Neural cell (in vitro differentiated cells): ENCODE measurements at regions not wholly inside any gene's neighbourhood (a gene's known extent, or its start where the extent isn't known, plus 50 kb on each side); places are given as distances from the start of the nearest gene placed in this dataset.

Experiments used
- H2AFZ ChIP-seq: fragments of 200-600, 300-800 bp; sonication (generic), shearing (Covaris generic); 2 replicates; pipeline ENCODE4 v1.6.0; 2014; ENCODE audit warnings: low read depth, mild to moderate bottlenecking, antibody characterized with exemption, low read length, moderate library complexity
- H3F3A ChIP-seq: fragments of 200-600 bp; shearing (Covaris generic); 2 replicates; pipeline ENCODE4 v1.6.1; 2016; ENCODE audit warnings: mild to moderate bottlenecking, moderate library complexity, mixed read lengths, antibody characterized with exemption, low read length; ENCODE audit not compliant: insufficient read depth, poor library complexity, severe bottlenecking
- H3K27ac ChIP-seq: fragments of 200-600, 300-800 bp; sonication (generic), shearing (Covaris generic); 2 replicates; pipeline ENCODE4 v1.5.1; 2014; ENCODE audit warnings: mild to moderate bottlenecking, low read length, moderate library complexity
- H3K27me3 ChIP-seq: fragments of 300-800, 200-600 bp; sonication (generic), shearing (Covaris generic); 2 replicates; pipeline ENCODE4 v1.6.0; 2014; ENCODE audit warnings: mild to moderate bottlenecking, low read depth, low read length, moderate library complexity; ENCODE audit not compliant: insufficient read depth
- H3K36me3 ChIP-seq: fragments of 300-800, 200-600 bp; sonication (generic), shearing (Covaris generic); 2 replicates; pipeline ENCODE4 v1.5.1; 2014; ENCODE audit warnings: mild to moderate bottlenecking, antibody characterized with exemption, low read length, moderate library complexity; ENCODE audit not compliant: insufficient read depth
- H3K4me2 ChIP-seq: fragments of 300-800, 200-600 bp; sonication (generic), shearing (Covaris generic); 2 replicates; pipeline ENCODE4 v1.6.0; 2014; ENCODE audit warnings: mild to moderate bottlenecking, low read length
- H3K4me3 ChIP-seq: fragments of 300-800, 200-600 bp; sonication (generic), shearing (Covaris generic); 2 replicates; pipeline ENCODE4 v1.5.1; 2014; ENCODE audit warnings: mild to moderate bottlenecking, low read length, moderate library complexity
- H3K79me2 ChIP-seq: fragments of 200-600 bp; shearing (Covaris generic); replicated peaks from 2 replicates; pipeline ENCODE4 v1.6.0; 2014; ENCODE audit warnings: mild to moderate bottlenecking, low read length, moderate library complexity; ENCODE audit not compliant: insufficient read depth
- H3K9ac ChIP-seq: fragments of 300-800, 200-600 bp; sonication (generic), shearing (Covaris generic); 2 replicates; pipeline ENCODE4 v1.6.1; 2016; ENCODE audit warnings: mild to moderate bottlenecking, low read length, mixed read lengths
- H3K9me2 ChIP-seq: fragments of 200-600 bp; shearing (Covaris generic); 2 replicates; pipeline ENCODE4 v1.6.1; 2016; ENCODE audit warnings: mild to moderate bottlenecking, low read length, mixed read lengths; ENCODE audit not compliant: insufficient read depth
- H3K9me3 ChIP-seq: fragments of 200-600, 300-800 bp; sonication (generic), shearing (Covaris generic); 2 replicates; pipeline ENCODE4 v1.6.1; 2016; ENCODE audit warnings: mild to moderate bottlenecking, mixed run types, low read length, moderate library complexity, mixed read lengths
- H4K20me1 ChIP-seq: fragments of 200-600 bp; shearing (Covaris generic); 2 replicates; pipeline ENCODE4 v1.6.1; 2016; ENCODE audit warnings: mild to moderate bottlenecking, mixed run types; ENCODE audit not compliant: insufficient read depth
- EP300 ChIP-seq: fragments of 450-650 bp; conservative IDR thresholded peaks from 2 replicates; pipeline ENCODE4 v1.6.1; 2014; ENCODE audit warnings: antibody characterized with exemption, mild to moderate bottlenecking, moderate library complexity; ENCODE audit not compliant: poor library complexity, severe bottlenecking
- EZH2 ChIP-seq: fragments of 200-600, 300-800 bp; shearing (Covaris generic), sonication (generic); IDR thresholded peaks from 2 replicates; pipeline ENCODE4 v1.6.1; 2014; ENCODE audit warnings: antibody characterized with exemption, low read length, borderline replicate concordance, mild to moderate bottlenecking; ENCODE audit not compliant: insufficient read depth, poor library complexity, severe bottlenecking
- MXI1 ChIP-seq: fragments of 450-650 bp; conservative IDR thresholded peaks from 2 replicates; pipeline ENCODE4 v1.6.1; 2014; ENCODE audit warnings: antibody characterized with exemption, mild to moderate bottlenecking; ENCODE audit not compliant: poor library complexity, severe bottlenecking
- POLR2AphosphoS5 ChIP-seq: IDR thresholded peaks from 2 replicates; pipeline ENCODE4 v1.6.1; 2012
- RAD21 ChIP-seq: fragments of 450-650 bp; conservative IDR thresholded peaks from 2 replicates; pipeline ENCODE4 v1.6.1; 2014; ENCODE audit warnings: antibody characterized with exemption, mild to moderate bottlenecking, moderate library complexity
- REST ChIP-seq: IDR thresholded peaks from 2 replicates; pipeline ENCODE4 v1.6.1; 2012; ENCODE audit warnings: borderline replicate concordance
- SMC3 ChIP-seq: fragments of 450-650 bp; conservative IDR thresholded peaks from 2 replicates; pipeline ENCODE4 v1.6.1; 2014; ENCODE audit warnings: antibody characterized with exemption, mild to moderate bottlenecking, moderate library complexity; ENCODE audit not compliant: poor library complexity
- TAF1 ChIP-seq: IDR thresholded peaks from 2 replicates; pipeline ENCODE4 v1.6.1; 2012; ENCODE audit warnings: low read depth
- TF ChIP-seq, protein P1 (sequence below): fragments of 450-650 bp; IDR thresholded peaks from 2 replicates; pipeline ENCODE4 v1.5.1; 2014; ENCODE audit warnings: antibody characterized with exemption, mild to moderate bottlenecking, moderate library complexity; ENCODE audit not compliant: poor library complexity, severe bottlenecking

DNA sequence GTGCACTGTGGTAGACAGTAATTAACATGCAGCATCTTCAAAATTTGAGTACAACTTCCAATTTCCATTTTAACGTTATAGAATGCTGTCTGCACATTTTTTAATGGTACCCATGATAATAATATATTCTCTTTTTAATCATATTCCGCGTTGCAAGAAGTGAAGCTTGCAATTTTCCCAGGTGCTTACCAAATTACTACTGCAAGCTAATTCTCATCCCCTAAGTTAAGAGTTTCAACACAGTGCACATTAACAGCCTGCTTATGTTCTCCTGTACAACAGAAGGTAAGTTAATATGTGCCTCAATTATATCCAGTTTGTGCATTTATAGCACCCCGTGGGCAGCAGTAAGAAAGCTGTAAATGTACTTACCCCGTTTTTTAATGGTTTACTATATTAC lies 132.9 kb downstream of the CBLN2 start:
- Histone ChIP-seq H3K27me3 (no peaks in the 10 kb centered on the region), H2AFZ (no peak overlapping the region), H3F3A (no peaks in the 10 kb centered on the region), H3K4me2 (no peak overlapping the region), H3K9me2 (no peaks in the 10 kb centered on the region), H3K9ac (no peak overlapping the region), H3K9me3 (no peaks in the 10 kb centered on the region), H4K20me1 (no peaks in the 10 kb centered on the region), H3K79me2 (no peaks in the 10 kb centered on the region), H3K27ac (no peak overlapping the region), H3K4me3 (no peak overlapping the region), H3K36me3 (no peaks in the 10 kb centered on the region)
- TF ChIP-seq SMC3 (no peak), RAD21 (no peak), EZH2 (no peak), REST (no peak), TAF1 (no peak), POLR2AphosphoS5 (no peak), MXI1 (no peak), EP300 (no peak)
- TF ChIP-seq, protein P1, sequence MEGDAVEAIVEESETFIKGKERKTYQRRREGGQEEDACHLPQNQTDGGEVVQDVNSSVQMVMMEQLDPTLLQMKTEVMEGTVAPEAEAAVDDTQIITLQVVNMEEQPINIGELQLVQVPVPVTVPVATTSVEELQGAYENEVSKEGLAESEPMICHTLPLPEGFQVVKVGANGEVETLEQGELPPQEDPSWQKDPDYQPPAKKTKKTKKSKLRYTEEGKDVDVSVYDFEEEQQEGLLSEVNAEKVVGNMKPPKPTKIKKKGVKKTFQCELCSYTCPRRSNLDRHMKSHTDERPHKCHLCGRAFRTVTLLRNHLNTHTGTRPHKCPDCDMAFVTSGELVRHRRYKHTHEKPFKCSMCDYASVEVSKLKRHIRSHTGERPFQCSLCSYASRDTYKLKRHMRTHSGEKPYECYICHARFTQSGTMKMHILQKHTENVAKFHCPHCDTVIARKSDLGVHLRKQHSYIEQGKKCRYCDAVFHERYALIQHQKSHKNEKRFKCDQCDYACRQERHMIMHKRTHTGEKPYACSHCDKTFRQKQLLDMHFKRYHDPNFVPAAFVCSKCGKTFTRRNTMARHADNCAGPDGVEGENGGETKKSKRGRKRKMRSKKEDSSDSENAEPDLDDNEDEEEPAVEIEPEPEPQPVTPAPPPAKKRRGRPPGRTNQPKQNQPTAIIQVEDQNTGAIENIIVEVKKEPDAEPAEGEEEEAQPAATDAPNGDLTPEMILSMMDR, result no peak

- no peak for TF ChIP-seq EZH2
- no peak for TF ChIP-seq REST
- TF ChIP-seq POLR2AphosphoS5, result no peak
- no peak for TF ChIP-seq RAD21
- no peak for TF ChIP-seq EP300
- TF ChIP-seq MXI1, result no peak
- no peak for TF ChIP-seq SMC3
- TF ChIP-seq TAF1, result no peak
- TF ChIP-seq, protein P1, result no peak
- H3K9me3 ChIP-seq, result no peaks in the 10 kb centered on the region
- H2AFZ ChIP-seq, result no peak overlapping the region
- H3K36me3 ChIP-seq, result no peaks in the 10 kb centered on the region
- no peaks in the 10 kb centered on the region for H3K27me3 ChIP-seq
- H3K9me2 ChIP-seq, result no peaks in the 10 kb centered on the region
- no peak overlapping the region for H3K9ac ChIP-seq
- no peak overlapping the region for H3K4me2 ChIP-seq
- H3K4me3 ChIP-seq, result no peak overlapping the region
- H3K79me2 ChIP-seq, result no peaks in the 10 kb centered on the region
- H3K27ac ChIP-seq, result no peak overlapping the region
- H4K20me1 ChIP-seq, result no peaks in the 10 kb centered on the region
- no peaks in the 10 kb centered on the region for H3F3A ChIP-seq
Observed at GRCh38 chr18:72410399-72410798, 133.7 kb downstream of the CBLN2 start.
